IMR-90 (cell line): ENCODE measurements at regions not wholly inside any gene's neighbourhood (a gene's known extent, or its start where the extent isn't known, plus 50 kb on each side); places are given as distances from the start of the nearest gene placed in this dataset.

Experiments used
- ATAC-seq: fragments of 200-7000 bp; cut with Tn5 transposase; 2 replicates; pipeline ENCODE4 v1.9.1; 2020; ENCODE audit warnings: low read depth, mild to moderate bottlenecking, moderate library complexity
- BruUV-seq: library from RNA; stranded (reverse); fragments of 400-500 nt; replicated peaks from 2 replicates; lab custom pipeline; 2021; lab: Mats Ljungman, UMichigan
- CTCF ChIA-PET: fragments of 300-600 bp; formaldehyde crosslinking; extraction: SDS; loops from one replicate; lab custom pipeline; 2021; ENCODE audit warnings: antibody characterized with exemption; lab: Yijun Ruan, JAX
- POLR2A ChIA-PET: fragments of 300-600 bp; sonication (Branson Sonifier 250); formaldehyde crosslinking; loops from one replicate; lab custom pipeline; 2022; ENCODE audit warnings: antibody characterized with exemption; ENCODE audit not compliant: unreplicated experiment; lab: Charles Lee
- DNase-seq: peaks from one replicate; pipeline ENCODE4 v3.0.0; 2013
- H2AFZ ChIP-seq: replicated peaks from 2 replicates; pipeline ENCODE3; 2013; ENCODE audit warnings: low read length, mild to moderate bottlenecking; ENCODE audit not compliant: poor library complexity
- H2AK5ac ChIP-seq: 2 replicates; pipeline ENCODE4 v1.6.1; 2013; ENCODE audit warnings: low read depth, low read length, inconsistent platforms
- H2AK9ac ChIP-seq: replicated peaks from 2 replicates; pipeline ENCODE3; 2013; ENCODE audit warnings: mild to moderate bottlenecking, low read depth, low read length, moderate library complexity; ENCODE audit not compliant: poor library complexity
- H2BK120ac ChIP-seq: 2 replicates; pipeline ENCODE4 v1.6.1; 2013; ENCODE audit warnings: low read depth, low read length, inconsistent platforms
- H2BK15ac ChIP-seq: 3 replicates; pipeline ENCODE4 v1.6.1; 2013; ENCODE audit warnings: low read depth, low read length, inconsistent platforms
- H2BK20ac ChIP-seq: 2 replicates; pipeline ENCODE4 v1.6.1; 2013; ENCODE audit warnings: low read depth, mild to moderate bottlenecking, inconsistent platforms, low read length, moderate library complexity
- H2BK5ac ChIP-seq: 2 replicates; pipeline ENCODE4 v1.6.1; 2013; ENCODE audit warnings: mild to moderate bottlenecking, low read depth, low read length, inconsistent platforms; ENCODE audit not compliant: poor library complexity, severe bottlenecking
- H3K14ac ChIP-seq: replicated peaks from 2 replicates; pipeline ENCODE4 v1.6.1; 2013; ENCODE audit warnings: low read depth, low read length, inconsistent platforms
- H3K18ac ChIP-seq: 2 replicates; pipeline ENCODE4 v1.6.1; 2013; ENCODE audit warnings: low read depth, low read length, control low read depth
- H3K23ac ChIP-seq: 2 replicates; pipeline ENCODE4 v1.6.1; 2013; ENCODE audit warnings: low read depth, low read length, inconsistent platforms
- H3K27ac ChIP-seq: 2 replicates; pipeline ENCODE4 v1.5.1; 2013; ENCODE audit warnings: mild to moderate bottlenecking, control low read depth, low read length; ENCODE audit not compliant: insufficient read depth
- H3K27me3 ChIP-seq: 2 replicates; pipeline ENCODE4 v1.6.1; 2013; ENCODE audit warnings: low read length; ENCODE audit not compliant: control insufficient read depth, insufficient read depth
- H3K36me3 ChIP-seq: 2 replicates; pipeline ENCODE4 v1.6.1; 2013; ENCODE audit warnings: low read length, mixed read lengths; ENCODE audit not compliant: control insufficient read depth, insufficient read depth
- H3K4ac ChIP-seq: 2 replicates; pipeline ENCODE4 v1.6.1; 2013; ENCODE audit warnings: low read depth, low read length, inconsistent platforms
- H3K4me1 ChIP-seq: 2 replicates; pipeline ENCODE4 v1.6.1; 2013; ENCODE audit warnings: low read length, mixed read lengths; ENCODE audit not compliant: control insufficient read depth, insufficient read depth
- H3K4me2 ChIP-seq: 2 replicates; pipeline ENCODE4 v1.6.1; 2013; ENCODE audit warnings: low read depth, mild to moderate bottlenecking, control low read depth, low read length, moderate library complexity
- H3K4me3 ChIP-seq: 2 replicates; pipeline ENCODE4 v1.5.1; 2013; ENCODE audit warnings: low read depth, mild to moderate bottlenecking, control low read depth, low read length, moderate library complexity; ENCODE audit not compliant: insufficient read depth
- H3K56ac ChIP-seq: 2 replicates; pipeline ENCODE4 v1.6.1; 2013; ENCODE audit warnings: low read length, inconsistent platforms; ENCODE audit not compliant: insufficient read depth; ENCODE audit errors: extremely low read depth
- H3K79me1 ChIP-seq, 2 experiments: 2 replicates each; pipeline ENCODE4 v1.6.1; 2013; ENCODE audit warnings: low read length in 2 of 2, inconsistent platforms in 1 of 2, low read depth in 1 of 2
- H3K9ac ChIP-seq: 2 replicates; pipeline ENCODE4 v1.6.1; 2013; ENCODE audit warnings: low read depth, low read length, control low read depth
- H3K9me1 ChIP-seq: 2 replicates; pipeline ENCODE4 v1.6.1; 2013; ENCODE audit warnings: low read length, inconsistent platforms; ENCODE audit not compliant: insufficient read depth
- H3K9me3 ChIP-seq: 2 replicates; pipeline ENCODE4 v1.6.1; 2013; ENCODE audit warnings: low read length; ENCODE audit not compliant: control insufficient read depth, insufficient read depth
- H4K20me1 ChIP-seq: 2 replicates; pipeline ENCODE4 v1.6.1; 2013; ENCODE audit warnings: low read length, inconsistent platforms; ENCODE audit not compliant: insufficient read depth
- H4K5ac ChIP-seq: 2 replicates; pipeline ENCODE4 v1.6.1; 2013; ENCODE audit warnings: mild to moderate bottlenecking, low read depth, low read length, control low read depth
- H4K8ac ChIP-seq, 2 experiments: 2 replicates each; pipeline ENCODE4 v1.6.1; 2013; ENCODE audit warnings: low read depth in 2 of 2, low read length in 2 of 2, control low read depth in 1 of 2, inconsistent platforms in 1 of 2
- H4K91ac ChIP-seq: 2 replicates; pipeline ENCODE4 v1.6.1; 2013; ENCODE audit warnings: low read depth, low read length, inconsistent platforms; ENCODE audit not compliant: insufficient read depth
- BHLHE40 ChIP-seq: fragments of 150-350 bp; IDR thresholded peaks from 2 replicates; pipeline ENCODE4 v1.6.1; 2016; ENCODE audit warnings: mild to moderate bottlenecking, low read depth, low read length
- CEBPB ChIP-seq: IDR thresholded peaks from 2 replicates; pipeline ENCODE4 v1.6.1; 2012; ENCODE audit warnings: low read depth, low read length, improper control_type of control experiment
- CHD1 ChIP-seq: IDR thresholded peaks from 2 replicates; pipeline ENCODE4 v1.6.1; 2012; ENCODE audit warnings: low read depth, low read length, improper control_type of control experiment
- FOS ChIP-seq: fragments of 150-350 bp; IDR thresholded peaks from 2 replicates; pipeline ENCODE4 v1.6.1; 2016; ENCODE audit warnings: low read depth, low read length
- MAFK ChIP-seq: IDR thresholded peaks from 2 replicates; pipeline ENCODE4 v1.6.1; 2012; ENCODE audit warnings: low read depth, low read length, improper control_type of control experiment
- MAZ ChIP-seq: IDR thresholded peaks from 2 replicates; pipeline ENCODE4 v1.6.1; 2012; ENCODE audit warnings: low read depth, mild to moderate bottlenecking, low read length, improper control_type of control experiment, moderate library complexity, borderline replicate concordance
- MXI1 ChIP-seq: IDR thresholded peaks from 2 replicates; pipeline ENCODE4 v1.6.1; 2012; ENCODE audit warnings: low read depth, mild to moderate bottlenecking, low read length, moderate library complexity, borderline replicate concordance
- NFE2L2 ChIP-seq: fragments of 150-350 bp; IDR thresholded peaks from 2 replicates; pipeline ENCODE4 v1.6.1; 2016; ENCODE audit warnings: low read depth, mild to moderate bottlenecking, low read length
- POLR2A ChIP-seq: IDR thresholded peaks from 2 replicates; pipeline ENCODE4 v1.6.1; 2012; ENCODE audit warnings: mild to moderate bottlenecking, low read depth, low read length
- RAD21 ChIP-seq: IDR thresholded peaks from 2 replicates; pipeline ENCODE4 v1.6.1; 2012; ENCODE audit warnings: low read length, improper control_type of control experiment
- RCOR1 ChIP-seq: IDR thresholded peaks from 2 replicates; pipeline ENCODE4 v1.6.1; 2012; ENCODE audit warnings: mild to moderate bottlenecking, low read length, improper control_type of control experiment; ENCODE audit not compliant: insufficient replicate concordance
- RFX5 ChIP-seq: IDR thresholded peaks from 2 replicates; pipeline ENCODE4 v1.8.0; 2012; ENCODE audit warnings: low read depth, mild to moderate bottlenecking, low read length, moderate library complexity
- SMC3 ChIP-seq: fragments of 150-350 bp; IDR thresholded peaks from 2 replicates; pipeline ENCODE4 v1.6.1; 2016; ENCODE audit warnings: low read depth, mild to moderate bottlenecking, antibody characterized with exemption, low read length, moderate library complexity
- WGBS, 2 experiments: methylation state at CpG; one replicate each; pipeline versions ENCODE4 v1.1.5 to v1.1.7; 2013; ENCODE audit warnings: missing lambda C conversion rate in 2 of 2; ENCODE audit not compliant: insufficient read length in 1 of 2; ENCODE audit errors: extremely low coverage in 2 of 2; 5-methylcytosine and 5-hydroxymethylcytosine counted together
- dilution Hi-C: fragments of 300-500 bp; cut with HindIII; formaldehyde crosslinking; loops from one replicate; pipeline ENCODE4 v1.14.3; 2018; ENCODE audit warnings: low sequenced_read_pairs; ENCODE audit not compliant: unreplicated experiment
- in situ Hi-C: fragments of 300-500 bp; cut with MboI; formaldehyde crosslinking; loops from 3 replicates; pipeline ENCODE4 v1.14.3; 2019; ENCODE audit warnings: low sequenced_read_pairs, inconsistent platforms, mixed read lengths
- intact Hi-C: fragments of 100-400 bp; cut with micrococcal nuclease; formaldehyde crosslinking; loops from 2 replicates; pipeline ENCODE4 v1.10.0; 2022
- TF ChIP-seq, protein P1 (sequence below): fragments of 150-350 bp; IDR thresholded peaks from 2 replicates; pipeline ENCODE4 v1.6.1; 2016; ENCODE audit warnings: low read depth, mild to moderate bottlenecking, low read length, moderate library complexity, borderline replicate concordance
- TF ChIP-seq, protein P2 (sequence below): conservative IDR thresholded peaks from 2 replicates; pipeline ENCODE4 v1.5.1; 2012; ENCODE audit warnings: mild to moderate bottlenecking, low read depth, low read length, improper control_type of control experiment
- TF ChIP-seq, protein P3 (sequence below): fragments of 150-350 bp; IDR thresholded peaks from 2 replicates; pipeline ENCODE4 v1.6.1; 2017; ENCODE audit warnings: mild to moderate bottlenecking, antibody characterized with exemption, low read length, low read depth

DNA sequence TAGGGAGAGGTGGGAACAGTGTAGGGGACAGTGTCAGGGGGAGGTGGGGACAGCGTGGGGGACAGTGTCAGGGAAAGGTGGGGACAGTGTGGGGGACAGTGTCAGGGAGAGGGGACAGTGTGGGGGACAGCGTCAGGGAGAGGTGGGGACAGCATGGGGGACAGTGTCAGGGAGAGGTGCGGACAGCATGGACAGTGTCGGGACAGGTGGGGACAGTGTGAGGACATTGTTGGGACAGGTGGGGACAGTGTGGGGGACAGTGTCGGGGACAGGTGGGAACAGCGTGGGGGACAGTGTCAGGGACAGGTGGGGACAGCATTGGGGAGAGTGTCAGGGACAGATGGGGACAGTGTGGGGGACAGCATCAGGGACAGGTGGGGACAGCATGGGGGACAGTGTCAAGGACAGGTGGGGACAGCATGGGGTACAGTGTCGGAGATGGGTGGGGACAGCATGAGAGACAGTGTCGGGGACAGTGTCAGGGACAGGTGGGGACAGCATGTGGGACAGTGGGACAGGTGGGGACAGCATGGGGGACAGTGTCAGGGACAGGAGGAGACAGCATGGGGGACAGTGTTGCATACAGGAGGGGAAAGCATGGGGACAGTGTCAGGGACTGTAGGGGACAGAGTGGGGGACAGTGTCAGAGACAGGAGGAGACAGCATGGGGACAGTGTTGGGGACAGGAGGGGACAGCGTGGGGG is 139.0 kb downstream of the TMEM121 start:
- Histone ChIP-seq H3K23ac (no peak overlapping the region), H4K8ac (no peak overlapping the region), H3K9ac (no peak overlapping the region), H4K20me1 (no peaks in the 10 kb centered on the region), H2BK15ac (no peak overlapping the region), H4K5ac (no peak overlapping the region), H3K36me3 (no peaks in the 10 kb centered on the region), H3K4me2 (no peak overlapping the region), H3K27me3 (no peaks in the 10 kb centered on the region), H3K9me3 (peaks cover 35% of the 10 kb centered on the region), H3K14ac (no peak overlapping the region), H4K91ac (no peak overlapping the region), H3K4me1 (no peaks in the 10 kb centered on the region), H2AFZ (no peak overlapping the region), H3K56ac (no peak overlapping the region), H2BK120ac (no peak overlapping the region), H2BK20ac (no peak overlapping the region), H3K9me1 (no peaks in the 10 kb centered on the region), H3K79me1 (no peaks in the 10 kb centered on the region), H3K4me3 (no peak overlapping the region), H2BK5ac (no peak overlapping the region), H3K27ac (no peak overlapping the region), H3K18ac (no peak overlapping the region), H3K4ac (no peak overlapping the region), H2AK5ac (no peak overlapping the region), H2AK9ac (no peak overlapping the region)
- dilution Hi-C loops (no loop called here), in situ Hi-C loops (no loop called here), intact Hi-C loops (no loop called here)
- ChIA-PET POLR2A (no interaction called here), CTCF (no interaction called here)
- BruUV-seq, result no TSS peak
- TF ChIP-seq RCOR1 (no peak), SMC3 (no peak), CHD1 (no peak), CEBPB (no peak), RFX5 (no peak), MAZ (no peak), MXI1 (no peak), MAFK (no peak), BHLHE40 (no peak), RAD21 (no peak), FOS (no peak), POLR2A (no peak), NFE2L2 (no peak)
- TF ChIP-seq, protein P1, sequence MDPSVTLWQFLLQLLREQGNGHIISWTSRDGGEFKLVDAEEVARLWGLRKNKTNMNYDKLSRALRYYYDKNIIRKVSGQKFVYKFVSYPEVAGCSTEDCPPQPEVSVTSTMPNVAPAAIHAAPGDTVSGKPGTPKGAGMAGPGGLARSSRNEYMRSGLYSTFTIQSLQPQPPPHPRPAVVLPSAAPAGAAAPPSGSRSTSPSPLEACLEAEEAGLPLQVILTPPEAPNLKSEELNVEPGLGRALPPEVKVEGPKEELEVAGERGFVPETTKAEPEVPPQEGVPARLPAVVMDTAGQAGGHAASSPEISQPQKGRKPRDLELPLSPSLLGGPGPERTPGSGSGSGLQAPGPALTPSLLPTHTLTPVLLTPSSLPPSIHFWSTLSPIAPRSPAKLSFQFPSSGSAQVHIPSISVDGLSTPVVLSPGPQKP, result no peak
- TF ChIP-seq, protein P2, sequence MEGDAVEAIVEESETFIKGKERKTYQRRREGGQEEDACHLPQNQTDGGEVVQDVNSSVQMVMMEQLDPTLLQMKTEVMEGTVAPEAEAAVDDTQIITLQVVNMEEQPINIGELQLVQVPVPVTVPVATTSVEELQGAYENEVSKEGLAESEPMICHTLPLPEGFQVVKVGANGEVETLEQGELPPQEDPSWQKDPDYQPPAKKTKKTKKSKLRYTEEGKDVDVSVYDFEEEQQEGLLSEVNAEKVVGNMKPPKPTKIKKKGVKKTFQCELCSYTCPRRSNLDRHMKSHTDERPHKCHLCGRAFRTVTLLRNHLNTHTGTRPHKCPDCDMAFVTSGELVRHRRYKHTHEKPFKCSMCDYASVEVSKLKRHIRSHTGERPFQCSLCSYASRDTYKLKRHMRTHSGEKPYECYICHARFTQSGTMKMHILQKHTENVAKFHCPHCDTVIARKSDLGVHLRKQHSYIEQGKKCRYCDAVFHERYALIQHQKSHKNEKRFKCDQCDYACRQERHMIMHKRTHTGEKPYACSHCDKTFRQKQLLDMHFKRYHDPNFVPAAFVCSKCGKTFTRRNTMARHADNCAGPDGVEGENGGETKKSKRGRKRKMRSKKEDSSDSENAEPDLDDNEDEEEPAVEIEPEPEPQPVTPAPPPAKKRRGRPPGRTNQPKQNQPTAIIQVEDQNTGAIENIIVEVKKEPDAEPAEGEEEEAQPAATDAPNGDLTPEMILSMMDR, result no peak
- TF ChIP-seq, protein P3, sequence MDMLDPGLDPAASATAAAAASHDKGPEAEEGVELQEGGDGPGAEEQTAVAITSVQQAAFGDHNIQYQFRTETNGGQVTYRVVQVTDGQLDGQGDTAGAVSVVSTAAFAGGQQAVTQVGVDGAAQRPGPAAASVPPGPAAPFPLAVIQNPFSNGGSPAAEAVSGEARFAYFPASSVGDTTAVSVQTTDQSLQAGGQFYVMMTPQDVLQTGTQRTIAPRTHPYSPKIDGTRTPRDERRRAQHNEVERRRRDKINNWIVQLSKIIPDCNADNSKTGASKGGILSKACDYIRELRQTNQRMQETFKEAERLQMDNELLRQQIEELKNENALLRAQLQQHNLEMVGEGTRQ, result no peak
- no peak for ATAC-seq
- DNase-seq, result no peak
- WGBS, 2 experiments, result 55% methylated on average over 7 of the region's 9 CpGs; no CpG with 5 or more reads in 1 of the 2 experiments
